K562 (cell line): ENCODE measurements at regions not wholly inside any gene's neighbourhood (a gene's known extent, or its start where the extent isn't known, plus 50 kb on each side); places are given as distances from the start of the nearest gene placed in this dataset.

Experiments used
- ARID1B ChIP-seq: fragments of 450-650 bp; IDR thresholded peaks from 2 replicates; pipeline ENCODE4 v1.6.1; 2016; ENCODE audit warnings: antibody characterized with exemption, mild to moderate bottlenecking, inconsistent platforms
- ASH1L ChIP-seq: fragments of 450-650 bp; IDR thresholded peaks from 2 replicates; pipeline ENCODE4 v1.6.1; 2018; ENCODE audit warnings: borderline replicate concordance, mild to moderate bottlenecking, low read depth; ENCODE audit not compliant: partially characterized antibody
- ATF3 ChIP-seq, 2 experiments: fragments of 450-650 bp in 1 of 2; sonication (generic) in 1 of 2; formaldehyde crosslinking in 1 of 2; IDR thresholded peaks in 1 of 2; conservative IDR thresholded peaks in 1 of 2; 2 replicates each; pipeline versions ENCODE4 v1.6.1 to v1.8.1; 2016 to 2023; ENCODE audit warnings: mild to moderate bottlenecking in 2 of 2, moderate library complexity in 2 of 2, inconsistent platforms in 1 of 2, missing genetic modification reagents in 1 of 2
- BACH1 ChIP-seq: fragments of 200-800 bp; sonication (Bioruptor generic); IDR thresholded peaks from 2 replicates; pipeline ENCODE4 v1.6.1; 2016; ENCODE audit warnings: missing genetic modification characterization, missing compliant biosample characterization
- E2F3 ChIP-seq: fragments of 250-450 bp; sonication (Bioruptor Pico); IDR thresholded peaks from 2 replicates; pipeline ENCODE4 v1.4.0; 2020; ENCODE audit warnings: mild to moderate bottlenecking
- FOXP4 ChIP-seq: sonication (generic); formaldehyde crosslinking; IDR thresholded peaks from 2 replicates; pipeline ENCODE4 v1.8.0; 2022; ENCODE audit warnings: mild to moderate bottlenecking, missing genetic modification reagents, borderline replicate concordance
- ID3 ChIP-seq, 2 experiments: fragments of 250-450 bp in 1 of 2; fragments of 450-650 bp in 1 of 2; sonication (Bioruptor Pico) in 1 of 2; IDR thresholded peaks; 2 replicates each; pipeline versions ENCODE4 v1.6.1 to v1.8.0; 2016 to 2021; ENCODE audit warnings: mild to moderate bottlenecking in 2 of 2, moderate library complexity in 2 of 2, missing compliant biosample characterization in 1 of 2, missing genetic modification characterization in 1 of 2
- ILF3 ChIP-seq: fragments of 450-650 bp; IDR thresholded peaks from 2 replicates; pipeline ENCODE4 v1.6.1; 2018; ENCODE audit warnings: antibody characterized with exemption, mild to moderate bottlenecking, moderate library complexity, borderline replicate concordance
- KLF13 ChIP-seq: fragments of 450-650 bp; IDR thresholded peaks from 2 replicates; pipeline ENCODE4 v1.6.1; 2016; ENCODE audit warnings: missing genetic modification characterization, low read depth, mild to moderate bottlenecking, missing compliant biosample characterization, moderate library complexity, borderline replicate concordance
- MAZ ChIP-seq, 2 experiments: fragments of 450-650 bp in 1 of 2; sonication (generic) in 1 of 2; formaldehyde crosslinking; IDR thresholded peaks in 1 of 2; conservative IDR thresholded peaks in 1 of 2; 2 replicates each; pipeline versions ENCODE4 v1.4.0 to v1.5.0; 2020; ENCODE audit warnings: mild to moderate bottlenecking in 1 of 2, missing genetic modification reagents in 1 of 2
- MCM3 ChIP-seq: fragments of 450-650 bp; IDR thresholded peaks from 2 replicates; pipeline ENCODE4 v1.6.1; 2016
- POLR2H ChIP-seq: IDR thresholded peaks from 2 replicates; pipeline ENCODE4 v1.6.1; 2016; ENCODE audit warnings: missing genetic modification characterization, low read depth, mild to moderate bottlenecking, control low read depth, missing compliant biosample characterization, moderate library complexity
- PPARD ChIP-seq: fragments of 250-450 bp; sonication (Bioruptor Pico); IDR thresholded peaks from 2 replicates; pipeline ENCODE4 v1.8.0; 2022; ENCODE audit warnings: inconsistent platforms, mild to moderate bottlenecking, moderate library complexity
- RHOXF2B ChIP-seq: fragments of 250-450 bp; sonication (Bioruptor Pico); conservative IDR thresholded peaks from 2 replicates; pipeline ENCODE4 v1.5.1; 2021
- SRF ChIP-seq, 2 experiments: fragments of 250-450, 450-650 bp in 1 of 2; sonication (Bioruptor Pico) in 1 of 2; sonication (generic) in 1 of 2; formaldehyde crosslinking; IDR thresholded peaks; 2 replicates each; pipeline versions ENCODE4 v1.5.0 to v1.5.1; 2020 to 2022; ENCODE audit warnings: mild to moderate bottlenecking in 1 of 2, missing genetic modification reagents in 1 of 2
- WHSC1 ChIP-seq: IDR thresholded peaks from one replicate; pipeline ENCODE4 v1.6.1; 2012; ENCODE audit warnings: low read length, control low read depth, inconsistent platforms
- ZNF431 ChIP-seq: sonication (generic); formaldehyde crosslinking; IDR thresholded peaks from 2 replicates; pipeline ENCODE4 v1.8.0; 2022; ENCODE audit warnings: mild to moderate bottlenecking, missing genetic modification reagents
- ZNF830 ChIP-seq: fragments of 250-450 bp; sonication (Bioruptor Pico); IDR thresholded peaks from 2 replicates; pipeline ENCODE4 v1.5.0; 2021; ENCODE audit warnings: mild to moderate bottlenecking
- ZSCAN29 ChIP-seq: fragments of 450-650 bp; IDR thresholded peaks from 2 replicates; pipeline ENCODE4 v1.6.1; 2017
- TF ChIP-seq, protein P1 (sequence below), 3 experiments: fragments of 200-800 bp in 1 of 3; fragments of 250-450 bp in 1 of 3; fragments of 450-650 bp in 1 of 3; sonication (Bioruptor Pico) in 1 of 3; sonication (Bioruptor generic) in 1 of 3; formaldehyde crosslinking in 1 of 3; IDR thresholded peaks; 2 replicates each; pipeline versions ENCODE4 v1.6.1 to v1.8.0; 2016 to 2022; ENCODE audit warnings: mild to moderate bottlenecking in 2 of 3, missing genetic modification characterization in 2 of 3, missing compliant biosample characterization in 1 of 3, moderate library complexity in 1 of 3

- no peak for TF ChIP-seq ZNF431 (CRISPR knock-in tag)
- no peak for TF ChIP-seq RHOXF2B (CRISPR knock-in tag)
- no peak for TF ChIP-seq ZNF830 (CRISPR knock-in tag)
- TF ChIP-seq BACH1 = no peak
- no peak for TF ChIP-seq MCM3
- no peak for TF ChIP-seq MAZ (CRISPR knock-in tag; conservative IDR thresholded peaks at IDR 0.05 in 1 of 2, IDR thresholded peaks at IDR 0.05 in 1 of 2)
- no peak for TF ChIP-seq ARID1B
- TF ChIP-seq, protein P1, sequence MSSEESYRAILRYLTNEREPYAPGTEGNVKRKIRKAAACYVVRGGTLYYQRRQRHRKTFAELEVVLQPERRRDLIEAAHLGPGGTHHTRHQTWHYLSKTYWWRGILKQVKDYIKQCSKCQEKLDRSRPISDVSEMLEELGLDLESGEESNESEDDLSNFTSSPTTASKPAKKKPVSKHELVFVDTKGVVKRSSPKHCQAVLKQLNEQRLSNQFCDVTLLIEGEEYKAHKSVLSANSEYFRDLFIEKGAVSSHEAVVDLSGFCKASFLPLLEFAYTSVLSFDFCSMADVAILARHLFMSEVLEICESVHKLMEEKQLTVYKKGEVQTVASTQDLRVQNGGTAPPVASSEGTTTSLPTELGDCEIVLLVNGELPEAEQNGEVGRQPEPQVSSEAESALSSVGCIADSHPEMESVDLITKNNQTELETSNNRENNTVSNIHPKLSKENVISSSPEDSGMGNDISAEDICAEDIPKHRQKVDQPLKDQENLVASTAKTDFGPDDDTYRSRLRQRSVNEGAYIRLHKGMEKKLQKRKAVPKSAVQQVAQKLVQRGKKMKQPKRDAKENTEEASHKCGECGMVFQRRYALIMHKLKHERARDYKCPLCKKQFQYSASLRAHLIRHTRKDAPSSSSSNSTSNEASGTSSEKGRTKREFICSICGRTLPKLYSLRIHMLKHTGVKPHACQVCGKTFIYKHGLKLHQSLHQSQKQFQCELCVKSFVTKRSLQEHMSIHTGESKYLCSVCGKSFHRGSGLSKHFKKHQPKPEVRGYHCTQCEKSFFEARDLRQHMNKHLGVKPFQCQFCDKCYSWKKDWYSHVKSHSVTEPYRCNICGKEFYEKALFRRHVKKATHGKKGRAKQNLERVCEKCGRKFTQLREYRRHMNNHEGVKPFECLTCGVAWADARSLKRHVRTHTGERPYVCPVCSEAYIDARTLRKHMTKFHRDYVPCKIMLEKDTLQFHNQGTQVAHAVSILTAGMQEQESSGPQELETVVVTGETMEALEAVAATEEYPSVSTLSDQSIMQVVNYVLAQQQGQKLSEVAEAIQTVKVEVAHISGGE (CRISPR knock-in tag; IDR thresholded peaks at IDR 0.05) = peak in 1 of 3 experiments; percentile 9; a peak in 1 of 6 replicates
- TF ChIP-seq E2F3 (CRISPR knock-in tag) = peak; percentile 57; the same call in 1 of the 2 replicates
- no peak for TF ChIP-seq SRF (CRISPR knock-in tag; IDR thresholded peaks at IDR 0.05)
- TF ChIP-seq ZSCAN29 = no peak
- 0 out of 2 replicates have a peak, but pooled peaks have one; percentile 10 for TF ChIP-seq KLF13
- TF ChIP-seq FOXP4 (CRISPR knock-in tag) = no peak
- TF ChIP-seq ASH1L = no peak
- TF ChIP-seq ILF3 = no peak
- TF ChIP-seq ATF3 (IDR thresholded peaks at IDR 0.05) = peak; percentile 67
- no peak for TF ChIP-seq ATF3 (CRISPR knock-in tag; conservative IDR thresholded peaks at IDR 0.05)
- TF ChIP-seq PPARD (CRISPR knock-in tag) = no peak
- no peak for TF ChIP-seq WHSC1
- TF ChIP-seq POLR2H (tag) = no peak
- TF ChIP-seq ID3 (CRISPR knock-in tag; IDR thresholded peaks at IDR 0.05) = no peak
- TF ChIP-seq ID3 (tag; IDR thresholded peaks at IDR 0.05) = 0 out of 2 replicates have a peak, but pooled peaks have one; percentile 20
Measured at GRCh38 chr5:154683101-154683880, 71.9 kb upstream of the LARP1 start (continued).
